HEK293 (cell line): ENCODE measurements at regions not wholly inside any gene's neighbourhood (a gene's known extent, or its start where the extent isn't known, plus 50 kb on each side); places are given as distances from the start of the nearest gene placed in this dataset.

Source experiments
- CTCF ChIA-PET: fragments of 350-600 bp; formaldehyde crosslinking; extraction: SDS; loops from one replicate; lab custom pipeline; 2021; ENCODE audit warnings: antibody characterized with exemption; lab: Yijun Ruan, JAX
- POLR2A ChIA-PET: fragments of 300-600 bp; formaldehyde crosslinking; extraction: SDS; loops from one replicate; lab custom pipeline; 2020; ENCODE audit warnings: antibody characterized with exemption, inconsistent platforms; lab: Yijun Ruan, JAX
- H3K27ac ChIP-seq: fragments of 200-500 bp; sonication (Bioruptor generic); 2 replicates; pipeline ENCODE4 v1.5.1; 2014; ENCODE audit warnings: low read depth, low read length, control low read depth, inconsistent platforms; ENCODE audit errors: extremely low read depth
- H3K36me3 ChIP-seq, 2 experiments: fragments of 200-500 bp in 1 of 2; sonication (Bioruptor generic) in 1 of 2; 1 replicate in 1 of 2; 2 replicates in 1 of 2; pipeline ENCODE4 v1.5.1; 2014 to 2017; ENCODE audit warnings: inconsistent platforms in 2 of 2, low read length in 2 of 2; ENCODE audit not compliant: control insufficient read depth in 2 of 2, insufficient read depth in 1 of 2
- H3K4me1 ChIP-seq: fragments of 200-500 bp; sonication (Bioruptor generic); 2 replicates; pipeline ENCODE4 v1.5.1; 2014; ENCODE audit warnings: mild to moderate bottlenecking, low read length, inconsistent platforms; ENCODE audit not compliant: control insufficient read depth, insufficient read depth
- H3K4me3 ChIP-seq: 2 replicates; pipeline ENCODE4 v1.5.1; 2011; ENCODE audit warnings: low read depth, mild to moderate bottlenecking, control low read depth, low read length, moderate library complexity
- H3K9me3 ChIP-seq: fragments of 200-500 bp; sonication (Bioruptor generic); 2 replicates; pipeline ENCODE4 v1.5.1; 2014; ENCODE audit warnings: low read depth, low read length, inconsistent platforms; ENCODE audit not compliant: control insufficient read depth, insufficient read depth
- GLI4 ChIP-seq: fragments of 450-650 bp; formaldehyde crosslinking; IDR thresholded peaks from 2 replicates; pipeline ENCODE4 v1.5.1; 2016; ENCODE audit warnings: missing biosample characterization, missing genetic modification characterization
- GLIS1 ChIP-seq: fragments of 450-650 bp; formaldehyde crosslinking; IDR thresholded peaks from 2 replicates; pipeline ENCODE4 v1.5.1; 2016; ENCODE audit warnings: missing biosample characterization, missing genetic modification characterization
- GLIS2 ChIP-seq: fragments of 450-650 bp; formaldehyde crosslinking; IDR thresholded peaks from 2 replicates; pipeline ENCODE4 v1.5.1; 2016; ENCODE audit warnings: missing biosample characterization, missing genetic modification characterization
- SETDB1 ChIP-seq: IDR thresholded peaks from one replicate; pipeline ENCODE4 v1.6.1; 2017; ENCODE audit warnings: mild to moderate bottlenecking, low read length, moderate library complexity, mixed read lengths; ENCODE audit not compliant: insufficient read length
- SP7 ChIP-seq: fragments of 450-650 bp; formaldehyde crosslinking; IDR thresholded peaks from 2 replicates; pipeline ENCODE4 v1.5.1; 2016; ENCODE audit warnings: missing biosample characterization, missing genetic modification characterization
- YY1 ChIP-seq: fragments of 450-650 bp; formaldehyde crosslinking; IDR thresholded peaks from 2 replicates; pipeline ENCODE4 v1.5.1; 2018; ENCODE audit warnings: missing biosample characterization, missing genetic modification characterization
- ZBTB44 ChIP-seq: fragments of 450-650 bp; IDR thresholded peaks from 2 replicates; pipeline ENCODE4 v1.5.1; 2018; ENCODE audit warnings: missing biosample characterization, mild to moderate bottlenecking, missing genetic modification characterization
- ZFHX2 ChIP-seq: fragments of 450-650 bp; formaldehyde crosslinking; conservative IDR thresholded peaks from 2 replicates; pipeline ENCODE4 v1.5.1; 2016; ENCODE audit warnings: missing biosample characterization, missing genetic modification characterization
- ZFP3 ChIP-seq: fragments of 450-650 bp; formaldehyde crosslinking; IDR thresholded peaks from 2 replicates; pipeline ENCODE4 v1.5.1; 2016; ENCODE audit warnings: low read depth, missing biosample characterization, missing genetic modification characterization
- ZFP69B ChIP-seq: fragments of 450-650 bp; formaldehyde crosslinking; IDR thresholded peaks from 2 replicates; pipeline ENCODE4 v1.5.1; 2016; ENCODE audit warnings: missing biosample characterization, missing genetic modification characterization
- ZNF184 ChIP-seq: fragments of 450-650 bp; IDR thresholded peaks from 2 replicates; pipeline ENCODE4 v1.5.1; 2018; ENCODE audit warnings: missing biosample characterization, mild to moderate bottlenecking, missing genetic modification characterization
- ZNF23 ChIP-seq: fragments of 450-650 bp; formaldehyde crosslinking; IDR thresholded peaks from 2 replicates; pipeline ENCODE4 v1.5.1; 2016; ENCODE audit warnings: missing biosample characterization, missing genetic modification characterization, borderline replicate concordance
- ZNF239 ChIP-seq: fragments of 450-650 bp; formaldehyde crosslinking; IDR thresholded peaks from 2 replicates; pipeline ENCODE4 v1.5.1; 2016; ENCODE audit warnings: missing biosample characterization, missing genetic modification characterization
- ZNF280D ChIP-seq: fragments of 450-650 bp; formaldehyde crosslinking; IDR thresholded peaks from 2 replicates; pipeline ENCODE4 v1.5.1; 2016; ENCODE audit warnings: missing biosample characterization, missing genetic modification characterization
- ZNF292 ChIP-seq: fragments of 450-650 bp; formaldehyde crosslinking; IDR thresholded peaks from 2 replicates; pipeline ENCODE4 v1.5.1; 2016; ENCODE audit warnings: low read depth, missing biosample characterization, missing genetic modification characterization, borderline replicate concordance
- ZNF311 ChIP-seq: fragments of 450-650 bp; formaldehyde crosslinking; IDR thresholded peaks from 2 replicates; pipeline ENCODE4 v1.5.1; 2017; ENCODE audit warnings: missing biosample characterization, missing genetic modification characterization, borderline replicate concordance
- ZNF324 ChIP-seq: fragments of 450-650 bp; formaldehyde crosslinking; IDR thresholded peaks from 2 replicates; pipeline ENCODE4 v1.5.1; 2016; ENCODE audit warnings: missing biosample characterization, missing genetic modification characterization
- ZNF341 ChIP-seq: fragments of 450-650 bp; formaldehyde crosslinking; IDR thresholded peaks from 2 replicates; pipeline ENCODE4; 2016; ENCODE audit warnings: low read depth, missing biosample characterization, missing genetic modification characterization
- ZNF350 ChIP-seq: fragments of 450-650 bp; formaldehyde crosslinking; IDR thresholded peaks from 2 replicates; pipeline ENCODE4 v1.5.0; 2017; ENCODE audit warnings: missing biosample characterization, mild to moderate bottlenecking, missing genetic modification characterization
- ZNF362 ChIP-seq: fragments of 450-650 bp; formaldehyde crosslinking; IDR thresholded peaks from 2 replicates; pipeline ENCODE4 v1.5.1; 2016; ENCODE audit warnings: missing biosample characterization, missing genetic modification characterization
- ZNF366 ChIP-seq: fragments of 450-650 bp; formaldehyde crosslinking; conservative IDR thresholded peaks from 2 replicates; pipeline ENCODE4 v1.5.1; 2016; ENCODE audit warnings: missing biosample characterization, missing genetic modification characterization
- ZNF37A ChIP-seq: fragments of 450-650 bp; IDR thresholded peaks from 2 replicates; pipeline ENCODE4 v1.5.1; 2018; ENCODE audit warnings: missing biosample characterization, missing genetic modification characterization
- ZNF521 ChIP-seq: fragments of 450-650 bp; formaldehyde crosslinking; IDR thresholded peaks from 2 replicates; pipeline ENCODE4 v1.5.1; 2017; ENCODE audit warnings: missing biosample characterization, mild to moderate bottlenecking, missing genetic modification characterization
- ZNF530 ChIP-seq: fragments of 450-650 bp; formaldehyde crosslinking; IDR thresholded peaks from 2 replicates; pipeline ENCODE4 v1.5.1; 2016; ENCODE audit warnings: low read depth, missing biosample characterization, missing genetic modification characterization
- ZNF544 ChIP-seq: fragments of 450-650 bp; formaldehyde crosslinking; IDR thresholded peaks from 2 replicates; pipeline ENCODE4 v1.5.0; 2017; ENCODE audit warnings: missing biosample characterization, missing genetic modification characterization
- ZNF571 ChIP-seq: fragments of 450-650 bp; formaldehyde crosslinking; IDR thresholded peaks from 2 replicates; pipeline ENCODE4 v1.5.0; 2017; ENCODE audit warnings: missing biosample characterization, missing genetic modification characterization
- ZNF596 ChIP-seq: fragments of 450-650 bp; IDR thresholded peaks from 2 replicates; pipeline ENCODE4 v1.5.0; 2018; ENCODE audit warnings: missing biosample characterization, mild to moderate bottlenecking, missing genetic modification characterization, moderate library complexity
- ZNF600 ChIP-seq: fragments of 450-650 bp; formaldehyde crosslinking; IDR thresholded peaks from 2 replicates; pipeline ENCODE4 v1.5.1; 2016; ENCODE audit warnings: missing biosample characterization, missing genetic modification characterization
- ZNF624 ChIP-seq: fragments of 450-650 bp; formaldehyde crosslinking; IDR thresholded peaks from 2 replicates; pipeline ENCODE4 v1.5.1; 2017; ENCODE audit warnings: missing biosample characterization, missing genetic modification characterization
- ZNF670 ChIP-seq: fragments of 450-650 bp; formaldehyde crosslinking; IDR thresholded peaks from 2 replicates; pipeline ENCODE4 v1.5.1; 2016; ENCODE audit warnings: missing biosample characterization, missing genetic modification characterization, low read depth
- ZNF747 ChIP-seq: fragments of 450-650 bp; formaldehyde crosslinking; IDR thresholded peaks from 2 replicates; pipeline ENCODE4 v1.5.1; 2016; ENCODE audit warnings: missing biosample characterization, missing genetic modification characterization
- ZNF837 ChIP-seq: fragments of 450-650 bp; formaldehyde crosslinking; IDR thresholded peaks from 2 replicates; pipeline ENCODE4 v1.5.1; 2016; ENCODE audit warnings: missing biosample characterization, missing genetic modification characterization
- ZXDB ChIP-seq: fragments of 450-650 bp; formaldehyde crosslinking; IDR thresholded peaks from 2 replicates; pipeline ENCODE4 v1.5.1; 2016; ENCODE audit warnings: missing biosample characterization, missing genetic modification characterization

GRCh38 chr7:45365341-45365740, 207.8 kb downstream of the RAMP3 start:
- POLR2A ChIA-PET, result no interaction called here
- CTCF ChIA-PET, result no interaction called here
- H3K4me3 ChIP-seq, result no peak overlapping the region
- H3K27ac ChIP-seq, result no peak overlapping the region
- H3K36me3 ChIP-seq, result no peaks in the 10 kb centered on the region
- no peaks in the 10 kb centered on the region for H3K9me3 ChIP-seq
- TF ChIP-seq GLIS1 (tag by site-specific recombination), result no peak
- no peak for TF ChIP-seq ZNF571 (tag by site-specific recombination)
- TF ChIP-seq ZNF670 (tag by site-specific recombination), result no peak
- no peak for TF ChIP-seq ZNF37A (tag by site-specific recombination)
- TF ChIP-seq ZNF747 (tag by site-specific recombination), result no peak
- no peak for TF ChIP-seq ZNF292
- TF ChIP-seq ZNF184 (tag by site-specific recombination), result no peak
- TF ChIP-seq GLIS2 (tag by site-specific recombination), result no peak
- TF ChIP-seq ZNF596 (tag by site-specific recombination), result no peak
- no peak for TF ChIP-seq ZNF324 (tag by site-specific recombination)
- TF ChIP-seq ZXDB (tag by site-specific recombination), result no peak
- TF ChIP-seq ZNF239 (tag by site-specific recombination), result no peak
- no peak for TF ChIP-seq ZFHX2 (tag by site-specific recombination)
- no peak for TF ChIP-seq ZNF544 (tag by site-specific recombination)
- no peak for TF ChIP-seq ZNF311
- TF ChIP-seq ZNF837 (tag by site-specific recombination), result no peak
- TF ChIP-seq GLI4 (tag by site-specific recombination), result no peak
- no peak for TF ChIP-seq SP7
- H3K4me1 ChIP-seq, result no peaks in the 10 kb centered on the region

GRCh38 chr7:45366475-45366874, 207.7 kb upstream of the ADCY1 start:
- POLR2A ChIA-PET, result no interaction called here
- Histone ChIP-seq H3K9me3 (no peaks in the 10 kb centered on the region), H3K36me3 (no peaks in the 10 kb centered on the region), H3K27ac (no peak overlapping the region), H3K4me3 (no peak overlapping the region), H3K4me1 (no peaks in the 10 kb centered on the region)
- CTCF ChIA-PET, result no interaction called here
- TF ChIP-seq SETDB1 (no peak), ZNF600 (tag by site-specific recombination) (no peak), ZNF23 (tag by site-specific recombination) (no peak), ZNF544 (tag by site-specific recombination) (no peak), ZNF184 (tag by site-specific recombination) (no peak), ZBTB44 (tag by site-specific recombination) (no peak), ZNF521 (tag by site-specific recombination) (no peak), ZNF366 (no peak), ZNF624 (tag by site-specific recombination) (no peak), YY1 (tag by site-specific recombination) (no peak), ZNF530 (tag by site-specific recombination) (no peak), ZNF350 (tag by site-specific recombination) (no peak), ZFP3 (tag by site-specific recombination) (no peak), ZNF280D (tag by site-specific recombination) (no peak), ZFP69B (tag by site-specific recombination) (no peak), ZNF362 (tag by site-specific recombination) (no peak), ZNF341 (tag by site-specific recombination) (no peak)
